ENCODE measurements at regions not wholly inside any gene's neighbourhood (a gene's known extent, or its start where the extent isn't known, plus 50 kb on each side); places are given as distances from the start of the nearest gene placed in this dataset.

DNA sequence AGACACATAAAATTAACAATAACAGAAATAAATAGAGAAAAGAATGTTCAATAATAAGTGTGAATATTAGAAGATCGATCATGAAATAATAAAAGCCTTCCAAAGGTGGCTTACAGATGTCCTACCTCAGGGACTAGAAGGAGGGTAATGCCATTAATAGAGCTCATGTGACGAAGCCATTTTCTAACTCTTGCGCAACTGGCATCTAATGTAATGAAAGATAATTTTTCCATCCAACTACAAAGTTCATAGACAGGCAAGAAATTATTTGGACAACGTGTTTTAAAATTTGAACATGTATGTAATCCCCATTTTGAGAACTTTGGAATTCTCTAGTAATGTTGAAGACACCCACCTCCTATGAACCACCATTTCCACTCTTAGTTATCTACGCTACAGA lies 1394.3 kb upstream of the LRRTM3 start:
- H3F3A ChIP-seq (ENCODE audit: insufficient read depth, low read length), result no peaks in the 10 kb centered on the region
- H3K4me3 ChIP-seq (ENCODE audit: low read depth, low read length, poor library complexity, severe bottlenecking), result no peak overlapping the region
- H2AFZ ChIP-seq (ENCODE audit: low read length), result no peak overlapping the region
- no peaks in the 10 kb centered on the region for H3K4me1 ChIP-seq (ENCODE audit: insufficient read depth, low read length, severe bottlenecking)
- H3K27ac ChIP-seq (ENCODE audit: low read depth, low read length, poor library complexity, severe bottlenecking), result no peak overlapping the region
- no peaks in the 10 kb centered on the region for H3K9me3 ChIP-seq (ENCODE audit: low read length)
- H3K27me3 ChIP-seq (ENCODE audit: insufficient read depth, low read length), result no peaks in the 10 kb centered on the region
- H3K79me2 ChIP-seq (ENCODE audit: insufficient read depth, low read length), result no peaks in the 10 kb centered on the region
- H3K9ac ChIP-seq (ENCODE audit: low read length), result no peak overlapping the region
- no peaks in the 10 kb centered on the region for H3K36me3 ChIP-seq (ENCODE audit: insufficient read depth, low read length)
- no peak for TF ChIP-seq CTCF (IDR thresholded peaks at IDR 0.05; ENCODE audit: low read length)
- no peaks in the 10 kb centered on the region for H4K20me1 ChIP-seq (ENCODE audit: insufficient read depth, low read length)
- H3K4me2 ChIP-seq (ENCODE audit: low read length), result no peak overlapping the region
- no peaks in the 10 kb centered on the region for H3K9me2 ChIP-seq (ENCODE audit: low read depth, low read length)

- no peaks in the 10 kb centered on the region for H3K4me1 ChIP-seq (ENCODE audit: insufficient read depth, low read length, severe bottlenecking)
- H3K4me2 ChIP-seq (ENCODE audit: low read length), result no peak overlapping the region
- no peaks in the 10 kb centered on the region for H3K27me3 ChIP-seq (ENCODE audit: insufficient read depth, low read length)
- no peak overlapping the region for H3K27ac ChIP-seq (ENCODE audit: low read depth, low read length, poor library complexity, severe bottlenecking)
- H3K9me2 ChIP-seq (ENCODE audit: low read depth, low read length), result no peaks in the 10 kb centered on the region
- H2AFZ ChIP-seq (ENCODE audit: low read length), result no peak overlapping the region
- no peaks in the 10 kb centered on the region for H3F3A ChIP-seq (ENCODE audit: insufficient read depth, low read length)
- no peak overlapping the region for H3K4me3 ChIP-seq (ENCODE audit: low read depth, low read length, poor library complexity, severe bottlenecking)
- no peaks in the 10 kb centered on the region for H4K20me1 ChIP-seq (ENCODE audit: insufficient read depth, low read length)
- no peak overlapping the region for H3K9ac ChIP-seq (ENCODE audit: low read length)
- no peaks in the 10 kb centered on the region for H3K79me2 ChIP-seq (ENCODE audit: insufficient read depth, low read length)
- no peak for TF ChIP-seq EZH2 (IDR thresholded peaks at IDR 0.05; ENCODE audit: borderline replicate concordance, low read length)
- no peak for TF ChIP-seq CTCF (IDR thresholded peaks at IDR 0.05; ENCODE audit: low read length)
- no peaks in the 10 kb centered on the region for H3K9me3 ChIP-seq (ENCODE audit: low read length)
- H3K36me3 ChIP-seq (ENCODE audit: insufficient read depth, low read length), result no peaks in the 10 kb centered on the region
These were observed 1391.1 kb upstream of the LRRTM3 start for GRCh38 chr10:65534771-65535170.

- Histone ChIP-seq H3F3A (ENCODE audit: insufficient read depth, low read length) (no peaks in the 10 kb centered on the region), H3K4me3 (ENCODE audit: low read depth, low read length, poor library complexity, severe bottlenecking) (no peak overlapping the region), H2AFZ (ENCODE audit: low read length) (no peak overlapping the region), H3K27ac (ENCODE audit: low read depth, low read length, poor library complexity, severe bottlenecking) (no peak overlapping the region), H3K4me1 (ENCODE audit: insufficient read depth, low read length, severe bottlenecking) (no peaks in the 10 kb centered on the region), H3K79me2 (ENCODE audit: insufficient read depth, low read length) (no peaks in the 10 kb centered on the region), H3K9me3 (ENCODE audit: low read length) (no peaks in the 10 kb centered on the region), H4K20me1 (ENCODE audit: insufficient read depth, low read length) (no peaks in the 10 kb centered on the region), H3K9me2 (ENCODE audit: low read depth, low read length) (no peaks in the 10 kb centered on the region), H3K36me3 (ENCODE audit: insufficient read depth, low read length) (no peaks in the 10 kb centered on the region), H3K4me2 (ENCODE audit: low read length) (no peak overlapping the region), H3K9ac (ENCODE audit: low read length) (no peak overlapping the region), H3K27me3 (ENCODE audit: insufficient read depth, low read length) (no peaks in the 10 kb centered on the region)
- TF ChIP-seq CTCF (IDR thresholded peaks at IDR 0.05; ENCODE audit: low read length) (no peak), EZH2 (IDR thresholded peaks at IDR 0.05; ENCODE audit: borderline replicate concordance, low read length) (no peak)
These were observed 1381.1 kb upstream of the LRRTM3 start for GRCh38 chr10:65544756-65545155.
